ENCODE measurements at regions not wholly inside any gene's neighbourhood (a gene's known extent, or its start where the extent isn't known, plus 50 kb on each side); places are given as distances from the start of the nearest gene placed in this dataset.
A peak's percentile ranks its signal among the peaks of the same experiment; 100 is the strongest.

DNA sequence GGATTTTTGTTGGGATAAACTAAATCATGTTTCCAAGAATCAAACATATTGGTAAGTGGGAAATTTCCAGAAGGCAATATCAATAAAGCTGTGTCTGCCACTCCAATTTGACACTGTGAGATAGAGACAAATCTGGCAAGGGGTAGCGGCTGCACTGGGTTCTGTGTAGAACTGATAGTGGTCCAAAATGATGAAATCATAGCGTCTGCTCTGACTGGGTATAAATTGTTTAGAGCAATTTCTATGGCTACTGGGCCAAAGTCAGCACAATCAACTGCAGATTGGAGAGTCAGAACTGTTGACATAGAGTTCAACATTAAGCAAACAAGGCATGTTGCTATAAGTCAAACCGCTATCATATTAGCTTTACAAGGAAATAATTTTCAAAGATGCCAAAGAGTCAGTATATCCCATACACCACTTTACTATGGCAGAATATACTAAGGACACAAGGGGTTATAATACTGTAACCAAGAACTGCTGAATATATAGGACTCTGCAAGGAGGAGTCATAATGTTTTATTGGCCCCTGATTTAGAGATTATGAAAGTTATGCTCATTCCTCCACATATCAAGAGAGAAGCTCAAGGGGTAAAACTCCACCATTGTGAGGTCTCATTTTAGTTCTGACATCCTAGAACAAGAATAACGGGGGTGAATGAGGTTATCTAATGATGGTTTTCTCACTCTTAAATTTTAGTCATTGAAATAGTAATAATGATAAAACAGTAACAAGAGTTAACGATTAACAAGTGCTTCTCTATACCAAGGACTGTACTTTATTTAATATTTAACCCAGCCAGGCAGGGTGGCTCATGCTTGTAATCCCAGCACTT lies 309.7 kb upstream of the GADL1 start:
- peak overlapping the region; percentile 19 for H3K27ac ChIP-seq (ENCODE audit: extremely low read length, insufficient read depth, low read length)
- ChIA-PET POLR2A (no interaction called here), CTCF (ENCODE audit: low intra/inter-chr PET ratio, low total read pairs) (no interaction called here)
- no TSS peak for BruUV-seq (replicated peaks)
- DNase-seq (ENCODE audit: low spot score) (peak; percentile 74), ATAC-seq (peak; percentile 90), FAIRE-seq (peak; percentile 70)
- no peaks in the 10 kb centered on the region for H3K27me3 ChIP-seq (ENCODE audit: control insufficient read depth in 1 of 2, insufficient read depth in 2 of 2, low read length in 2 of 2)
- peak overlapping the region; percentile 34 for H3K4me2 ChIP-seq (ENCODE audit: low read depth, low read length)
- no peaks in the 10 kb centered on the region for H3K9me3 ChIP-seq (ENCODE audit: low read length)
- H3K4me1 ChIP-seq (ENCODE audit: insufficient read depth, low read length) = peaks cover 18% of the 10 kb centered on the region
- no peaks in the 10 kb centered on the region for H3K36me3 ChIP-seq (replicated peaks in 1 of 2; ENCODE audit: control insufficient read depth in 1 of 2, insufficient read depth in 2 of 2, low read length in 2 of 2)
- no peaks in the 10 kb centered on the region for H3K79me2 ChIP-seq (ENCODE audit: insufficient read depth, low read length)
- intact Hi-C loops (cut with micrococcal nuclease; ENCODE audit: unreplicated experiment) (loop anchor here (1.0 kb wide), 1 partner anchor 84 kb away; no protein-coding TSS in a partner anchor), in situ Hi-C loops (cut with HindIII; ENCODE audit: extremely low pct_ligation_motif_present, low pct_unique_long_range_greater_than_20kb) (no loop called here)
- WGBS (ENCODE audit: low lambda C conversion rate) = 14% methylated on average over 5 of the region's 5 CpGs
- H3K4me3 ChIP-seq (replicated peaks in 1 of 3; ENCODE audit: insufficient read depth in 1 of 3, low read depth in 2 of 3, low read length in 3 of 3) = no peak overlapping the region; a peak in 1 of 6 replicates
- H2AFZ ChIP-seq (ENCODE audit: low read length) = no peak overlapping the region
- no peak overlapping the region; the same call in 1 of the 2 replicates for H3K9ac ChIP-seq (ENCODE audit: insufficient read depth, low read depth, low read length)
- no peaks in the 10 kb centered on the region for H4K20me1 ChIP-seq (ENCODE audit: insufficient read depth, low read length)
- TF ChIP-seq CHD4 (IDR thresholded peaks at IDR 0.05; ENCODE audit: borderline replicate concordance, low read length) = peak; percentile 79; the same call in 1 of the 2 replicates
- TF ChIP-seq, protein P1, sequence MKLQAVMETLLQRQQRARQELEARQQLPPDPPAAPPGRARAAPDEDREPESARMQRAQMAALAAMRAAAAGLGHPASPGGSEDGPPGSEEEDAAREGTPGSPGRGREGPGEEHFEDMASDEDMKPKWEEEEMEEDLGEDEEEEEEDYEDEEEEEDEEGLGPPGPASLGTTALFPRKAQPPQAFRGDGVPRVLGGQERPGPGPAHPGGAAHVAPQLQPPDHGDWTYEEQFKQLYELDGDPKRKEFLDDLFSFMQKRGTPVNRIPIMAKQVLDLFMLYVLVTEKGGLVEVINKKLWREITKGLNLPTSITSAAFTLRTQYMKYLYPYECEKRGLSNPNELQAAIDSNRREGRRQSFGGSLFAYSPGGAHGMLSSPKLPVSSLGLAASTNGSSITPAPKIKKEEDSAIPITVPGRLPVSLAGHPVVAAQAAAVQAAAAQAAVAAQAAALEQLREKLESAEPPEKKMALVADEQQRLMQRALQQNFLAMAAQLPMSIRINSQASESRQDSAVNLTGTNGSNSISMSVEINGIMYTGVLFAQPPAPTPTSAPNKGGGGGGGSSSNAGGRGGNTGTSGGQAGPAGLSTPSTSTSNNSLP (IDR thresholded peaks at IDR 0.05; ENCODE audit: low read depth, low read length) = peak; percentile 55; the same call in 1 of the 2 replicates
- no peak for TF ChIP-seq ZNF558 (CRISPR knock-in tag; IDR thresholded peaks at IDR 0.05; ENCODE audit: borderline replicate concordance)
- TF ChIP-seq, protein P2, sequence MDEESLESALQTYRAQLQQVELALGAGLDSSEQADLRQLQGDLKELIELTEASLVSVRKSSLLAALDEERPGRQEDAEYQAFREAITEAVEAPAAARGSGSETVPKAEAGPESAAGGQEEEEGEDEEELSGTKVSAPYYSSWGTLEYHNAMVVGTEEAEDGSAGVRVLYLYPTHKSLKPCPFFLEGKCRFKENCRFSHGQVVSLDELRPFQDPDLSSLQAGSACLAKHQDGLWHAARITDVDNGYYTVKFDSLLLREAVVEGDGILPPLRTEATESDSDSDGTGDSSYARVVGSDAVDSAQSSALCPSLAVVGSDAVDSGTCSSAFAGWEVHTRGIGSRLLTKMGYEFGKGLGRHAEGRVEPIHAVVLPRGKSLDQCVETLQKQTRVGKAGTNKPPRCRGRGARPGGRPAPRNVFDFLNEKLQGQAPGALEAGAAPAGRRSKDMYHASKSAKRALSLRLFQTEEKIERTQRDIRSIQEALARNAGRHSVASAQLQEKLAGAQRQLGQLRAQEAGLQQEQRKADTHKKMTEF (CRISPR knock-in tag; IDR thresholded peaks at IDR 0.05) = peak; percentile 24; the same call in 1 of the 2 replicates
- TF ChIP-seq ZNF766 (CRISPR knock-in tag; IDR thresholded peaks at IDR 0.05; ENCODE audit: borderline replicate concordance) = no peak
- TF ChIP-seq, protein P3, sequence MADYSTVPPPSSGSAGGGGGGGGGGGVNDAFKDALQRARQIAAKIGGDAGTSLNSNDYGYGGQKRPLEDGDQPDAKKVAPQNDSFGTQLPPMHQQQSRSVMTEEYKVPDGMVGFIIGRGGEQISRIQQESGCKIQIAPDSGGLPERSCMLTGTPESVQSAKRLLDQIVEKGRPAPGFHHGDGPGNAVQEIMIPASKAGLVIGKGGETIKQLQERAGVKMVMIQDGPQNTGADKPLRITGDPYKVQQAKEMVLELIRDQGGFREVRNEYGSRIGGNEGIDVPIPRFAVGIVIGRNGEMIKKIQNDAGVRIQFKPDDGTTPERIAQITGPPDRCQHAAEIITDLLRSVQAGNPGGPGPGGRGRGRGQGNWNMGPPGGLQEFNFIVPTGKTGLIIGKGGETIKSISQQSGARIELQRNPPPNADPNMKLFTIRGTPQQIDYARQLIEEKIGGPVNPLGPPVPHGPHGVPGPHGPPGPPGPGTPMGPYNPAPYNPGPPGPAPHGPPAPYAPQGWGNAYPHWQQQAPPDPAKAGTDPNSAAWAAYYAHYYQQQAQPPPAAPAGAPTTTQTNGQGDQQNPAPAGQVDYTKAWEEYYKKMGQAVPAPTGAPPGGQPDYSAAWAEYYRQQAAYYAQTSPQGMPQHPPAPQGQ (CRISPR knock-in tag; IDR thresholded peaks at IDR 0.05; ENCODE audit: borderline replicate concordance) = no peak
- TF ChIP-seq ZNF30 (CRISPR knock-in tag; IDR thresholded peaks at IDR 0.05) = no peak
- peak; percentile 22; the same call in 1 of the 2 replicates for TF ChIP-seq ELF3 (CRISPR knock-in tag; IDR thresholded peaks at IDR 0.05)
- TF ChIP-seq, protein P4, sequence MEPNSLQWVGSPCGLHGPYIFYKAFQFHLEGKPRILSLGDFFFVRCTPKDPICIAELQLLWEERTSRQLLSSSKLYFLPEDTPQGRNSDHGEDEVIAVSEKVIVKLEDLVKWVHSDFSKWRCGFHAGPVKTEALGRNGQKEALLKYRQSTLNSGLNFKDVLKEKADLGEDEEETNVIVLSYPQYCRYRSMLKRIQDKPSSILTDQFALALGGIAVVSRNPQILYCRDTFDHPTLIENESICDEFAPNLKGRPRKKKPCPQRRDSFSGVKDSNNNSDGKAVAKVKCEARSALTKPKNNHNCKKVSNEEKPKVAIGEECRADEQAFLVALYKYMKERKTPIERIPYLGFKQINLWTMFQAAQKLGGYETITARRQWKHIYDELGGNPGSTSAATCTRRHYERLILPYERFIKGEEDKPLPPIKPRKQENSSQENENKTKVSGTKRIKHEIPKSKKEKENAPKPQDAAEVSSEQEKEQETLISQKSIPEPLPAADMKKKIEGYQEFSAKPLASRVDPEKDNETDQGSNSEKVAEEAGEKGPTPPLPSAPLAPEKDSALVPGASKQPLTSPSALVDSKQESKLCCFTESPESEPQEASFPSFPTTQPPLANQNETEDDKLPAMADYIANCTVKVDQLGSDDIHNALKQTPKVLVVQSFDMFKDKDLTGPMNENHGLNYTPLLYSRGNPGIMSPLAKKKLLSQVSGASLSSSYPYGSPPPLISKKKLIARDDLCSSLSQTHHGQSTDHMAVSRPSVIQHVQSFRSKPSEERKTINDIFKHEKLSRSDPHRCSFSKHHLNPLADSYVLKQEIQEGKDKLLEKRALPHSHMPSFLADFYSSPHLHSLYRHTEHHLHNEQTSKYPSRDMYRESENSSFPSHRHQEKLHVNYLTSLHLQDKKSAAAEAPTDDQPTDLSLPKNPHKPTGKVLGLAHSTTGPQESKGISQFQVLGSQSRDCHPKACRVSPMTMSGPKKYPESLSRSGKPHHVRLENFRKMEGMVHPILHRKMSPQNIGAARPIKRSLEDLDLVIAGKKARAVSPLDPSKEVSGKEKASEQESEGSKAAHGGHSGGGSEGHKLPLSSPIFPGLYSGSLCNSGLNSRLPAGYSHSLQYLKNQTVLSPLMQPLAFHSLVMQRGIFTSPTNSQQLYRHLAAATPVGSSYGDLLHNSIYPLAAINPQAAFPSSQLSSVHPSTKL (CRISPR knock-in tag; IDR thresholded peaks at IDR 0.05) = 0 out of 2 replicates have a peak, but pooled peaks have one; percentile 18
- no peak for TF ChIP-seq ARNT2 (CRISPR knock-in tag; IDR thresholded peaks at IDR 0.05; ENCODE audit: low read depth)
- TF ChIP-seq, protein P5, sequence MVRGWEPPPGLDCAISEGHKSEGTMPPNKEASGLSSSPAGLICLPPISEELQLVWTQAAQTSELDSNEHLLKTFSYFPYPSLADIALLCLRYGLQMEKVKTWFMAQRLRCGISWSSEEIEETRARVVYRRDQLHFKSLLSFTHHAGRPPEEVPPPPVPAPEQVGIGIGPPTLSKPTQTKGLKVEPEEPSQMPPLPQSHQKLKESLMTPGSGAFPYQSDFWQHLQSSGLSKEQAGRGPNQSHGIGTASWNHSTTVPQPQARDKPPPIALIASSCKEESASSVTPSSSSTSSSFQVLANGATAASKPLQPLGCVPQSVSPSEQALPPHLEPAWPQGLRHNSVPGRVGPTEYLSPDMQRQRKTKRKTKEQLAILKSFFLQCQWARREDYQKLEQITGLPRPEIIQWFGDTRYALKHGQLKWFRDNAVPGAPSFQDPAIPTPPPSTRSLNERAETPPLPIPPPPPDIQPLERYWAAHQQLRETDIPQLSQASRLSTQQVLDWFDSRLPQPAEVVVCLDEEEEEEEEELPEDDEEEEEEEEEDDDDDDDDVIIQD (CRISPR knock-in tag; IDR thresholded peaks at IDR 0.05; ENCODE audit: low read depth) = peak; percentile 17; the same call in 1 of the 2 replicates

Data from HepG2 (cell line).